ENCODE measurements at regions not wholly inside any gene's neighbourhood (a gene's known extent, or its start where the extent isn't known, plus 50 kb on each side); places are given as distances from the start of the nearest gene placed in this dataset.

DNA sequence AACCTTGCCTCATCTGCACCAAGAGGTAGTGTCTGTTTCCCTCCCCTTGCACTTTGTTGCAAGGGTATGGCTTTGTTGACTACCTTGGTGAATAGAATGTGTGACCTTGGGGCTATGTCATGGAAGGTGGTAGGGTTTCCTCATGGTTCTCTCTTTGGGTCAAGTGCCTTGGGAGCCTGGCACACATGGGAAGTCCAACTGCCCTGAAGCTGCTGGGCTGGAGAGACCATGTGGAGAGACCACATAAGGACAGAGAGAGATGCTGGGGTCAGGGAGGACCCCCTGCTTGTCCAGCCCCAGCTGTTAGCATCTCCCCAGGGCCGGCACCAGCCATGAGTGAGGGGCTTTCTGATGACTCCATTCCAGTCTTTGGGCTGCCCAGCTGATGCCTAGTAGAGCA lies 95.5 kb upstream of the PAX1 start:
- in situ Hi-C loops (cut with MboI; ENCODE audit: low sequenced_read_pairs): no loop called here
- Histone ChIP-seq H4K20me1 (ENCODE audit: insufficient read depth, low read length) (no peaks in the 10 kb centered on the region), H3K9me3 (ENCODE audit: control insufficient read depth, insufficient read depth, low read length) (peaks cover 12% of the 10 kb centered on the region), H2BK20ac (ENCODE audit: low read depth, low read length) (no peak overlapping the region), H3K18ac (ENCODE audit: low read depth, low read length) (no peak overlapping the region), H2BK120ac (ENCODE audit: low read depth, low read length) (no peak overlapping the region), H3K4me1 (ENCODE audit: control insufficient read depth, insufficient read depth, low read length) (no peaks in the 10 kb centered on the region), H3K9me1 (ENCODE audit: insufficient read depth, low read length) (no peaks in the 10 kb centered on the region), H4K8ac (ENCODE audit: low read depth in 2 of 2, low read length in 2 of 2) (no peak overlapping the region), H3K27ac (ENCODE audit: insufficient read depth, low read length) (no peak overlapping the region), H3K9ac (ENCODE audit: low read depth, low read length) (no peak overlapping the region), H3K27me3 (ENCODE audit: control insufficient read depth, insufficient read depth, low read length) (no peaks in the 10 kb centered on the region), H3K36me3 (ENCODE audit: control insufficient read depth, insufficient read depth, low read length) (no peaks in the 10 kb centered on the region), H3K79me1 (ENCODE audit: low read depth in 1 of 2, low read length in 2 of 2) (no peaks in the 10 kb centered on the region), H3K23ac (ENCODE audit: low read depth, low read length) (no peak overlapping the region), H2AK5ac (ENCODE audit: low read depth, low read length) (no peak overlapping the region), H4K5ac (ENCODE audit: low read depth, low read length) (no peak overlapping the region), H4K91ac (ENCODE audit: insufficient read depth, low read depth, low read length) (no peak overlapping the region), H2BK15ac (ENCODE audit: low read depth, low read length) (no peak overlapping the region), H3K4me3 (ENCODE audit: insufficient read depth, low read depth, low read length) (no peak overlapping the region), H3K56ac (ENCODE audit: extremely low read depth, insufficient read depth, low read length) (no peak overlapping the region), H3K14ac (replicated peaks; ENCODE audit: low read depth, low read length) (no peak overlapping the region), H2AK9ac (replicated peaks; ENCODE audit: low read depth, low read length, poor library complexity) (no peak overlapping the region), H3K4ac (ENCODE audit: low read depth, low read length) (no peak overlapping the region), H3K4me2 (ENCODE audit: low read depth, low read length) (no peak overlapping the region), H2AFZ (replicated peaks; ENCODE audit: low read length, poor library complexity) (no peak overlapping the region), H2BK5ac (ENCODE audit: low read depth, low read length, poor library complexity, severe bottlenecking) (no peak overlapping the region)
- dilution Hi-C loops (cut with HindIII; ENCODE audit: low sequenced_read_pairs, unreplicated experiment): no loop called here
- intact Hi-C loops (cut with micrococcal nuclease): no loop called here
- CTCF ChIA-PET: no interaction called here
- TF ChIP-seq, protein P1, sequence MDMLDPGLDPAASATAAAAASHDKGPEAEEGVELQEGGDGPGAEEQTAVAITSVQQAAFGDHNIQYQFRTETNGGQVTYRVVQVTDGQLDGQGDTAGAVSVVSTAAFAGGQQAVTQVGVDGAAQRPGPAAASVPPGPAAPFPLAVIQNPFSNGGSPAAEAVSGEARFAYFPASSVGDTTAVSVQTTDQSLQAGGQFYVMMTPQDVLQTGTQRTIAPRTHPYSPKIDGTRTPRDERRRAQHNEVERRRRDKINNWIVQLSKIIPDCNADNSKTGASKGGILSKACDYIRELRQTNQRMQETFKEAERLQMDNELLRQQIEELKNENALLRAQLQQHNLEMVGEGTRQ (IDR thresholded peaks at IDR 0.05; ENCODE audit: low read depth, low read length): no peak
- TF ChIP-seq SMC3 (IDR thresholded peaks at IDR 0.05; ENCODE audit: low read depth, low read length) (no peak), CEBPB (IDR thresholded peaks at IDR 0.05; ENCODE audit: low read depth, low read length) (no peak)
- TF ChIP-seq, protein P2, sequence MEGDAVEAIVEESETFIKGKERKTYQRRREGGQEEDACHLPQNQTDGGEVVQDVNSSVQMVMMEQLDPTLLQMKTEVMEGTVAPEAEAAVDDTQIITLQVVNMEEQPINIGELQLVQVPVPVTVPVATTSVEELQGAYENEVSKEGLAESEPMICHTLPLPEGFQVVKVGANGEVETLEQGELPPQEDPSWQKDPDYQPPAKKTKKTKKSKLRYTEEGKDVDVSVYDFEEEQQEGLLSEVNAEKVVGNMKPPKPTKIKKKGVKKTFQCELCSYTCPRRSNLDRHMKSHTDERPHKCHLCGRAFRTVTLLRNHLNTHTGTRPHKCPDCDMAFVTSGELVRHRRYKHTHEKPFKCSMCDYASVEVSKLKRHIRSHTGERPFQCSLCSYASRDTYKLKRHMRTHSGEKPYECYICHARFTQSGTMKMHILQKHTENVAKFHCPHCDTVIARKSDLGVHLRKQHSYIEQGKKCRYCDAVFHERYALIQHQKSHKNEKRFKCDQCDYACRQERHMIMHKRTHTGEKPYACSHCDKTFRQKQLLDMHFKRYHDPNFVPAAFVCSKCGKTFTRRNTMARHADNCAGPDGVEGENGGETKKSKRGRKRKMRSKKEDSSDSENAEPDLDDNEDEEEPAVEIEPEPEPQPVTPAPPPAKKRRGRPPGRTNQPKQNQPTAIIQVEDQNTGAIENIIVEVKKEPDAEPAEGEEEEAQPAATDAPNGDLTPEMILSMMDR (conservative IDR thresholded peaks at IDR 0.05; ENCODE audit: low read depth, low read length): no peak
- BruUV-seq (replicated peaks): no TSS peak
- ATAC-seq (ENCODE audit: low read depth): no peak
- DNase-seq: no peak
- POLR2A ChIA-PET (ENCODE audit: unreplicated experiment): no interaction called here
- no CpG with 5 or more reads among the region's 1 CpG for WGBS, 2 experiments (ENCODE audit: extremely low coverage in 2 of 2, insufficient read length in 1 of 2)

Measured in IMR-90 (cell line).